ENCODE measurements at regions not wholly inside any gene's neighbourhood (a gene's known extent, or its start where the extent isn't known, plus 50 kb on each side); places are given as distances from the start of the nearest gene placed in this dataset.

- DNase-seq (ENCODE audit: low read depth in 3 of 3, low spot score in 2 of 3) = peak in 1 of 3 donors; percentile 24
These were observed 51.2 kb upstream of the ARHGAP20 start for GRCh38 chr11:110763249-110764011.

GRCh38 chr11:110762590-110762989, 50.4 kb upstream of the ARHGAP20 start:
- no peak for DNase-seq (ENCODE audit: low read depth in 3 of 3, low spot score in 2 of 3)

Measured in right renal cortex interstitium (tissue), 3 donors.